Liver (tissue), 8 donors: ENCODE measurements at regions not wholly inside any gene's neighbourhood (a gene's known extent, or its start where the extent isn't known, plus 50 kb on each side); places are given as distances from the start of the nearest gene placed in this dataset.

ENCODE experiments used
- DNase-seq: peaks from one replicate; pipeline ENCODE4 v3.0.0-alpha.2; 2017; ENCODE audit warnings: low spot score
- H3K27ac ChIP-seq, 2 donors: one replicate each; pipeline ENCODE4 v1.7.0; 2013; ENCODE audit warnings: inconsistent platforms in 2 of 2, low read length in 2 of 2, control low read depth in 1 of 2, low read depth in 1 of 2, mild to moderate bottlenecking in 1 of 2
- H3K27me3 ChIP-seq, 4 donors: one replicate each; pipeline versions ENCODE4 v1.6.1 to v1.7.0; 2013; ENCODE audit warnings: low read length in 3 of 4, inconsistent platforms in 1 of 4, mild to moderate bottlenecking in 1 of 4, moderate library complexity in 1 of 4; ENCODE audit not compliant: control insufficient read depth in 4 of 4, insufficient read depth in 4 of 4
- H3K36me3 ChIP-seq, 4 donors: one replicate each; pipeline versions ENCODE4 v1.6.1 to v1.7.0; 2013; ENCODE audit warnings: low read length in 3 of 4, mild to moderate bottlenecking in 3 of 4, low read depth in 1 of 4, moderate library complexity in 1 of 4; ENCODE audit not compliant: control insufficient read depth in 4 of 4, insufficient read depth in 3 of 4
- H3K4me1 ChIP-seq, 4 donors: one replicate each; pipeline versions ENCODE4 v1.6.1 to v1.7.0; 2013; ENCODE audit warnings: low read length in 3 of 4, mild to moderate bottlenecking in 3 of 4, moderate library complexity in 1 of 4; ENCODE audit not compliant: control insufficient read depth in 4 of 4, insufficient read depth in 4 of 4
- H3K4me3 ChIP-seq, 3 donors: one replicate each; pipeline versions ENCODE4 v1.6.1 to v1.7.0; 2013; ENCODE audit warnings: low read length in 3 of 3, control low read depth in 1 of 3, low read depth in 1 of 3, mild to moderate bottlenecking in 1 of 3
- H3K9ac ChIP-seq, 2 donors: one replicate each; pipeline ENCODE4 v1.7.0; 2013; ENCODE audit warnings: low read length in 2 of 2, mild to moderate bottlenecking in 2 of 2, moderate library complexity in 2 of 2, control low read depth in 1 of 2, low read depth in 1 of 2
- H3K9me3 ChIP-seq, 4 donors: one replicate each; pipeline versions ENCODE4 v1.6.1 to v1.7.0; 2013; ENCODE audit warnings: low read length in 3 of 4; ENCODE audit not compliant: control insufficient read depth in 4 of 4
- CTCF ChIP-seq: fragments of 150-350 bp; IDR thresholded peaks from 2 replicates; pipeline ENCODE4 v1.5.1; 2017; ENCODE audit warnings: improper control_type of control experiment, low read depth, low read length; ENCODE audit not compliant: missing input control
- FOXA1 ChIP-seq: IDR thresholded peaks from 2 replicates; pipeline ENCODE4 v1.6.1; 2016; ENCODE audit warnings: antibody characterized with exemption
- FOXA2 ChIP-seq: IDR thresholded peaks from 2 replicates; pipeline ENCODE4 v1.6.1; 2016; ENCODE audit warnings: antibody characterized with exemption
- HNF4A ChIP-seq, 2 donors: conservative IDR thresholded peaks; 2 replicates each; pipeline ENCODE4 v1.6.1; 2016; ENCODE audit warnings: antibody characterized with exemption in 2 of 2, mild to moderate bottlenecking in 2 of 2
- HNF4G ChIP-seq: IDR thresholded peaks from 2 replicates; pipeline ENCODE4 v1.6.1; 2016; ENCODE audit warnings: antibody characterized with exemption
- JUND ChIP-seq, 2 donors: IDR thresholded peaks; 2 replicates each; pipeline ENCODE4 v1.6.1; 2016; ENCODE audit warnings: antibody characterized with exemption in 2 of 2
- NR2F2 ChIP-seq: IDR thresholded peaks from 2 replicates; pipeline ENCODE4 v1.6.1; 2016; ENCODE audit warnings: antibody characterized with exemption
- RAD21 ChIP-seq, 2 donors: IDR thresholded peaks; 2 replicates each; pipeline ENCODE4 v1.6.1; 2016; ENCODE audit warnings: antibody characterized with exemption in 2 of 2, mild to moderate bottlenecking in 2 of 2
- REST ChIP-seq: IDR thresholded peaks from 2 replicates; pipeline ENCODE4 v1.6.1; 2016; ENCODE audit warnings: antibody characterized with exemption, mild to moderate bottlenecking
- SP1 ChIP-seq: IDR thresholded peaks from 2 replicates; pipeline ENCODE4 v1.6.1; 2018; ENCODE audit warnings: antibody characterized with exemption, mild to moderate bottlenecking
- TAF1 ChIP-seq: conservative IDR thresholded peaks from 2 replicates; pipeline ENCODE4 v1.6.1; 2016; ENCODE audit warnings: antibody characterized with exemption, mild to moderate bottlenecking
- YY1 ChIP-seq: IDR thresholded peaks from 2 replicates; pipeline ENCODE4 v1.6.1; 2016; ENCODE audit warnings: antibody characterized with exemption, mild to moderate bottlenecking
- ZBTB33 ChIP-seq: IDR thresholded peaks from 2 replicates; pipeline ENCODE4 v1.6.1; 2016; ENCODE audit warnings: antibody characterized with exemption
- WGBS: extraction: QIAGEN DNeasy Blood & Tissue Kit; methylation state at CpG from one replicate; pipeline ENCODE4 v1.1.7; 2013; 5-methylcytosine and 5-hydroxymethylcytosine counted together
- TF ChIP-seq, protein P1 (sequence below): IDR thresholded peaks from 2 replicates; pipeline ENCODE4 v1.6.1; 2016; ENCODE audit warnings: antibody characterized with exemption
- TF ChIP-seq, protein P2 (sequence below): IDR thresholded peaks from 2 replicates; pipeline ENCODE4 v1.6.1; 2016; ENCODE audit warnings: antibody characterized with exemption
- donor health status: healthy.
- donor health status: healthy.
- donor health status: healthy.
- donor health status: healthy.
- donor health status: healthy.

DNA sequence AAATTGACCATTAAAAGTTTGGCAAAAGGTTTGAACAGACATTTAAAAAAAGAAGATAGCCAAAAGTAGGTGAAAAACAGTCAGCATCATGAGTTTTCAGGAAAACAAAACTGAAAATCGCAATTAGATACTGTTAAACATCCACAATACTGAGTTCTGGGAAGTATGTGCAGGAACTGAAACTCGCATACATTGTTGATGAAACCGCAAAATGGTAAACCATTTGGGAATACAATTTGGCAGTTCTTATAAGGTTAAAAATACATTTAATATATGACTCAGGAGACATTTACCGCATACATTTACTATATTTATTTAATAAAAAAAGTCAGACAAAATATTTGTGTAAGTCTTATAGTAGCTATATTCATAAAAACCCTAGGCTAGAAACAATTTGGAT lies 393.2 kb downstream of the COL11A1 start:
- Histone ChIP-seq H3K9me3 (no peaks in the 10 kb centered on the region), H3K27ac (no peak overlapping the region), H3K4me1 (no peaks in the 10 kb centered on the region), H3K9ac (no peak overlapping the region), H3K36me3 (no peaks in the 10 kb centered on the region), H3K27me3 (no peaks in the 10 kb centered on the region), H3K4me3 (no peak overlapping the region)
- no peak for DNase-seq
- TF ChIP-seq YY1 (no peak), FOXA2 (no peak), RAD21 (IDR thresholded peaks at IDR 0.05) (no peak), HNF4A (conservative IDR thresholded peaks at IDR 0.05) (no peak), CTCF (no peak), JUND (IDR thresholded peaks at IDR 0.05) (no peak)
- TF ChIP-seq, protein P1, sequence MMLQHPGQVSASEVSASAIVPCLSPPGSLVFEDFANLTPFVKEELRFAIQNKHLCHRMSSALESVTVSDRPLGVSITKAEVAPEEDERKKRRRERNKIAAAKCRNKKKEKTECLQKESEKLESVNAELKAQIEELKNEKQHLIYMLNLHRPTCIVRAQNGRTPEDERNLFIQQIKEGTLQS: no peak
- 72% methylated on average over 4 of the region's 4 CpGs for whole genome bisulfite sequencing

DNA sequence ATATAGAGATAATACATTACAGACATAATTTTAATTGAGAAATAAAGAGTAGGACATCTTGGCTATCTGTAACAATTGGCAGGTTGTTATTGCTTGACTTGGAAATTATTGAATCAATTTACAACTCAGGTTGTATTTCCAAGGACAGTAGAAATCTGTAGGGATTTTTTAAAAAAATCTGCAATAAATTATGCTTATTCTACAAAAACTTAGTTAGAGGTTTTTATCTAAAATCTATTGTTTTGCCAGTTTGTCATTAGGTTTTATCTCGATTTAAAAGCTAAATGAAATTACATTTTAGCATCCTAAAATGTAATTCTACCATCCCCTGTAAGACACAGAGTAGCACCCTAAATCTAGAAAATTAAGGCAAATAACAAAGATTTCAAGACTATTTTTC lies 408.8 kb downstream of the COL11A1 start:
- TF ChIP-seq FOXA2 (no peak), FOXA1 (no peak), HNF4A (conservative IDR thresholded peaks at IDR 0.05) (no peak), YY1 (no peak)
- Histone ChIP-seq H3K27me3 (no peaks in the 10 kb centered on the region), H3K9me3 (peaks cover 0 to 3% (median 0%) of the 10 kb centered on the region in 4 donors), H3K27ac (no peak overlapping the region), H3K4me3 (no peak overlapping the region), H3K9ac (no peak overlapping the region), H3K36me3 (no peaks in the 10 kb centered on the region), H3K4me1 (no peaks in the 10 kb centered on the region)
- DNase-seq: no peak
- WGBS: 41% methylated on average over 1 of the region's 1 CpG

- Histone ChIP-seq H3K9ac (no peak overlapping the region), H3K9me3 (no peaks in the 10 kb centered on the region), H3K4me1 (no peaks in the 10 kb centered on the region), H3K36me3 (no peaks in the 10 kb centered on the region), H3K27ac (no peak overlapping the region), H3K27me3 (no peaks in the 10 kb centered on the region), H3K4me3 (no peak overlapping the region)
- no peak for TF ChIP-seq CTCF
- no peak for TF ChIP-seq FOXA1
- TF ChIP-seq, protein P2, sequence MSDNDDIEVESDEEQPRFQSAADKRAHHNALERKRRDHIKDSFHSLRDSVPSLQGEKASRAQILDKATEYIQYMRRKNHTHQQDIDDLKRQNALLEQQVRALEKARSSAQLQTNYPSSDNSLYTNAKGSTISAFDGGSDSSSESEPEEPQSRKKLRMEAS: no peak
- TF ChIP-seq REST: no peak
- TF ChIP-seq TAF1: no peak
- TF ChIP-seq SP1: no peak
- TF ChIP-seq ZBTB33: no peak
- no peak for TF ChIP-seq RAD21 (IDR thresholded peaks at IDR 0.05)
- no peak for TF ChIP-seq FOXA2
- TF ChIP-seq JUND (IDR thresholded peaks at IDR 0.05): no peak
- no peak for TF ChIP-seq YY1
- no peak for TF ChIP-seq NR2F2
- TF ChIP-seq HNF4G: no peak
- 40% methylated on average over 1 of the region's 1 CpG for WGBS
- no peak for DNase-seq
These were observed 415.0 kb downstream of the COL11A1 start for GRCh38 chr1:102693345-102693744.
